GM12892 (cell line): ENCODE measurements at regions not wholly inside any gene's neighbourhood (a gene's known extent, or its start where the extent isn't known, plus 50 kb on each side); places are given as distances from the start of the nearest gene placed in this dataset.

Source experiments
- POLR2A ChIP-seq: IDR thresholded peaks from 2 replicates; pipeline ENCODE4 v1.6.1; 2011; ENCODE audit warnings: low read depth, low read length, control low read depth
- TAF1 ChIP-seq: IDR thresholded peaks from 2 replicates; pipeline ENCODE4 v1.6.1; 2011; ENCODE audit warnings: low read depth, mild to moderate bottlenecking, control low read depth, low read length, borderline replicate concordance

- TF ChIP-seq TAF1 (no peak), POLR2A (no peak)
These were observed 258.6 kb downstream of the HS3ST3B1 start for GRCh38 chr17:14559264-14560119.
